Activated CD4-positive, CD25-positive, alpha-beta regulatory T cell treated with anti-CD3 and anti-CD28 coated beads, Interleukin-2, amount 50 U/mL, for 16 hours (primary cell): ENCODE measurements at regions not wholly inside any gene's neighbourhood (a gene's known extent, or its start where the extent isn't known, plus 50 kb on each side); places are given as distances from the start of the nearest gene placed in this dataset.

Source experiments
- DNase-seq: peaks from one replicate; pipeline ENCODE4 v3.0.0-alpha.2; 2020; ENCODE audit warnings: low read depth, low spot score

DNA sequence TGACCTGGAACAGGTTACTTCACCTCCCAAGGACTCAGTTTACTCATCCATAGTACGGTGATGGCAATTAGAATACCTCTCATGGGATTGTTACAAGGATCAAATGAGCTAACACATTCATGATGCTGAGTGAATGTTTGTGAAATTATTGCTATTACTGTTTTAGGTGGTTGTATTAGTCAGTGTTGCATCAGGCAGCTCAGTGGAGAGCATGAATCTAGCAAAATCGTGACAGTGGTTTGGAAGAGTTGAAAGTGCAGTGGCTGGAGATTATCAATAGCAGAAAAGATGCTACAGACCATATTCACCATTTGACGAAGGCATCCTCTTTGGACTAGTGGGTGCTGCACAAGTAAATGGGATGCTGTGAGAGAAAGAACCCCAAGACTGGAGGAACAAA lies 50.4 kb upstream of the CTNNBL1 start:
- no peak for DNase-seq

DNA sequence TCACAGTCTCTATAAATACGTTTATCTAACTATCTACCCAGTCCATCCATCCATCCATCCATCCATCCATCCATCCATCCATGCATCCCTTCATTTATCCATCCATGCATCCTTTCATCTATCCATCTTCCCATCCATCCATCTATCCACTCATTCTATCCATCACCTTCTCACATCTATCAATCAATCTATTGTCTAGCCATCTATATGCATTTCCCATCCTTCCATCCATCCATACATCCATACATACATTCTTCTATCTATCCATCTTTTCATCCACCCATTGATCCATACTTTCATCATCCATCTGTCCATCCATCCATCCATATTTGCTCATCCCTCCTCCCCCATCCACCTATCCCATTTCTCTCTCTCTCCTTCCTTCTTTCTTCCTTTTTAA lies 51.6 kb upstream of the CTNNBL1 start:
- no peak for DNase-seq

DNA sequence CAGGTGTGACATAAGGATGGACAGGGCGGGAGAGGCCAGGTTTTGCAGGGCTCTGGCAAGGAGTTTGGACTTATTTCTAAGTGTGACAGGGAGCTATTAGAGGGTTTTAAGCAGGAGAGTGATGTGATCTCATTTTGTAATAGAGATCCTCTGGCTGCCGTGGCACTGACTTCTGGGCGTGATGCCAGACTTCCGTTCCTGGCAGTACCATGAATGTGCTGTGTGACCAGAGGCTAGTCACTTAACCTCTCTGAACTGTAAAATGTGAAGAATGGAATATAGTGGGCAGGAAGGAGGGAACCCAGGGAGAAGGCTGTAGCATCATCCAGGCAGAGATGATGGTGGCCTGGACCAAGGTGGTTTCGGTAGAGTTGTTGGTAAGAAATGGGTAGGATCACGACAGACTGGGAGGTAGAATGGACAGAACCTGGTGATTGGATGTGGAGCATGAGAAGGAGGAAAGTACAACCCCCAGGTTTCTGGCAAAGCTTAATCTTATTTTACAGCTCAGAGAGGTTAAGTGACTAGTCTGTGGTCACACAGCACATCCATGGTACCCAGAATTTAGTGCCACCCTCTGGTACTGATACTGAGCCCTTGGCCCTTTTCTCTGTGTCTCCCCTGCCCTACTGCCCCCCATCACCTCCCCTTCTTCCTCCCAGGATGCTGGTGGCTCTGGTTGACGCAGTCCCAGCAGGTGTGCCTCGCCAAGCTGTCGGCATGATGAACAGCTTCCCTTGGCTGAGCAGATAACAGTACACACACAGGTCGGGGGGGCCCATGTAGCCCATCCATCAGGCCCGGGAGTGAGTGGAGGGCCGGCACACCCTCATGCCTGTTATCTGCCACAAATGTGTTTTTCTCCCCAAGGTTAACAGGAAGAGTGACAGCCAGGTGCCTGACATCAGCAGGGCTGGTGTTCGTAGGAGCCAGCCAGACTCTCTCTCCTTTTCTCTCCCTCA lies 52.9 kb upstream of the CTNNBL1 start:
- DNase-seq: no peak

DNA sequence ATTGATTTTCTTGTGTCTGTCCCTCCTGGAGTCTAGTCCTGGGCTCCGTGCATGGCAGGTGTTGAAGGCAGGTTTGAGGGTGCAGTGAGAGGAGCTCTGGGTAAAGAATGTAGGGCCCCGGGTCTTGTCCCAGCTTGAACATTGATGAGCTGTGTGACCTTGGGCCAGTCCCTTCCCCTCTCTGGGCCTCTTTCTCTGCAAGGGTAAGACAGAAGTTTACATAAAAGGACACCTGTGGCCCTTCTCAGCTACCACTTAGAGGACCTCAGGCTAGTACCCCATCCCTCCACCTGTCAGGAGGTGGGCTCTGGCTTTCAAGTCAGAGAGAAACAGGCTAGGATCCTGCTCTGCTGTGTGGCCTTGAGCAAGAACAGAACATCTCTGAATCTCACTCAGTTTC lies 55.3 kb upstream of the CTNNBL1 start:
- DNase-seq: no peak

DNA sequence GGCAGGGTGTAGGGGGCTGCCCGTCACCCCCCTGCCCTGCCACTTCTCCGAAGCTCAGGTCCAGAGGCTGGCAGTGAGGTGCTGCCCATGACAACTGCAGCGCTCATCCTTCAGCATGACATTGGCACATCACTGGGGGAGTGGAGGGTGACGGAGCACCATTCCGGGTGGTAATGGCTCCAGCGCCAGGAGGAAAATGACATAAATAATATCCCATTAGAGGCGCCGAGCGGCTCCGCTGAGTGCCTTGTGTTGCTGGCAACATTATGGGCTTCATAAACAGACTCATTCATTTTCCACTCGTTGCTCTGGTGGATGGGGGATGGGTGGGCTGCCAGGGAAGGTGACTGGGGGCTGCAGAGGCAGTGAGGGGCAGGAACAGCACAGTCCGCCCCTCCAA lies 56.9 kb upstream of the CTNNBL1 start:
- no peak for DNase-seq

DNA sequence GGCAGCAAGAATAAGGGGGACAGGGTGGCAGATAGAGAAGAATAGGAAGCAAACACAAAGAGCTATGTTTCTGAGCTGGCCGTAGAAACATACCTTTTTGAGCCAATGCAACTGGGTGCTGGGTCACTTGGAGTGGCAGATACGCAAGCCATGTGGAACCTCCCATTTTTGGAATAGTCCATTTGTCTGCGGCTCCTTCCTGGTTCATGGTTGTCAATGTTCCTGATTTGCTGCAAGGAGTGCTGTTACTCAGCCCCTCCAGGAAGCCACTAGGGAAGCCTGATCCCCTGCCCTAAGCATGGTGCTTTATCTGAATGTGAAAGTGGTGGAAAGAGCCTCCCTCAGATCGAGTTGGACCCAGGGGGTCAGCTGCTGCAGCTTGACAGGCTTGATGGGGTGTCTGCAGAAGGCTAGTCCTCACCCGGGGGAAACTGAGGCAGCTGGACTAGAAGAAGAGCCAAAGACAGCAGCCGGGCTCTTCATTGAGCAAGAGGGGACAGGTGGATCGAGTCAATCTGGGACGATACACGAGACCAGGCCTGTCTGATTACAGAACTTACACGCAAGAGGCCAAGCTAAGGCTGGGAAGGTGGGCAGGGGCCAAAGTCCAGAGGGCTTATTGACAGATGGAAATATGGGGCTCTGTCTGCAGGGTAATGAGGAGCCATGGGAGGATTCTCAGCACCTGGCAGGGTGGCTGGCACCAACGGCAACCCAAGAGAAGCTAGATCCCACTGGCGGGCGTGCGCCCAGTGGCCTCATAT lies 57.4 kb upstream of the CTNNBL1 start:
- no peak for DNase-seq

DNA sequence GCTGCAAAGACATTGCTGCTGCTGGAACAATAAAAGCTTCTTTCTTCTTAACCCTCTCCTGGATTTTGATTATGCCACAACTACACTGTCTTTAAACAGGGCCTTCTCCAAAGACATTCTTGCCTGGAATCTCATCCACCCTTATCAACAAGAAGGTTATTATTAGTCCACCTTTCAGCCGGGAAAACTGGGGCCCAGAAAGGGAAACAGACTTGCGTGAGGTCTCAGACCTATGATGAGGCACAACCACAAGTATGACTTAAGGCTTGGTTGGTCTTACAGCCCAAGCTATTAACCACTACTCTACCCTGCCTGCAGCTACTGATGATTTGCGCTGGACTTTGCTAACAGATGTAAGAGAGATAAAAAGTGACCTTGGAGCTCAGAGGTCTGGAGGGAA lies 62.8 kb upstream of the CTNNBL1 start:
- DNase-seq: no peak

DNA sequence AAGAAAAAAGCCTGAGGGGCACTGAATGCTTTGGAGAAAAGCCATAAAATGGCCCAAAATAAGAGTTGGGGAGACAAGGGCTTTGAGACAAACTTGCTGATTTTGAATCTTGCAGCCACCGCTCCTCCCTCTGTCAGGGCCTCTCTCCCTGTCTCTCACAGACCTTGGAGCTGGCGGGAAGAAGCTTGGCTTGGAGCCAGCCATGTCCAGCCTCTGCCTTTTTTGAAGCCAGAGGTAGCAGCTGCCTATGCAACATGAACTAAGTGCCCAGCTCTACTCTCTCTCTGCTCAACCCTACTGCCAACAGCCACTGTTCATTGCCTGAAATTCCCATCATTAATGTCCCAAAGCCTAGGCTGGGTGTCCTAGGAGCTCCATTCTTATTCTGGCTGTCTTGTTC lies 63.7 kb upstream of the CTNNBL1 start:
- no peak for DNase-seq

DNA sequence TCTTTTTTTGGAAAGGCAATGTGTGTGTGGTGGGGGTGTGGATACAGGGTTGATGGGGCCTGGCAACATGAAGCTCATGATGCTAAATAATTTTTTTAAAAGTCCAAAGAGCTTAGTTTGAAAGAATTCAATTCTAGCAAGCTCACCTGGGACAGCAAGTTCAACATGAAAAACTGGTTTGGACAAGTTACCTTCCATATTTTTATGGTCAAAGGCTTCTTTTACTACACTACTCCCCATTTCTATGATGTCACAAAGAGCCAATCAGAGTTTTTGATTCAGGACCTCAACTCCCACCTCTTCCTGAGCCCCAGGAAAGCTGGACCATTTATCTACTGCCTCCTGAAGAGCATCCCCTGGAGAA lies 66.1 kb upstream of the CTNNBL1 start:
- DNase-seq: no peak

DNA sequence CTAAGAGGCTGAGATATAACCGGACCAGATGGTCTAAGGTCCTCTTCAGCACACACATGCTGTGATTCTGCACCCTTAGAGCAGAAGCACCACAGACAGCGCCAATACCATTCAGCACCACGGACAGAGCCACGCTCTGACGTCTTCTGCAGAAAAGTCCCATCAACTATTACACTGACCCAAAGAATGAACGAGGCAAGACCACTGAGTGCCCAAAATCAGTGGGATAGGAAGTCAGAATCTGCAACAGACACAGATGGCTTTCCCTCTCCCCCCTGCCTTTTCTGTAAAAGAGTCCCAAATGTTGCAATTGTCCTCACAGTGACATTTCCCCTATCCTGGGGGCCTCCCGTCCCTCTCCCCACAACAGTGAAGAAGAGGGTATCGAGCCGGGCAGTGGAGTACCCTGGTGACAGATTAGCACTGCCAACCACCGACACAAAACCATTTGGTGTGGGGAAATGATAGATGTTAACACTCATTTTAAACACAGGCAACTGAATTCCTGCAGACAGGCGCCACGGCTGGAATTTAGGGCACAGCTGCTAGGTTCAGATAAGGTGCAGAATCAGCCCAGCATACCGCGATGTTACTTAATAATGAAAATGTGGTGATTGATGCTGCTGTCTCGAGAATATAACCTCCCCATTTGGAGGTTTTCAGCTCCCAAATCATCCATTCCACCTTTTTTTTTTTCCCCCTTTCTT lies 66.6 kb upstream of the CTNNBL1 start:
- DNase-seq: no peak

DNA sequence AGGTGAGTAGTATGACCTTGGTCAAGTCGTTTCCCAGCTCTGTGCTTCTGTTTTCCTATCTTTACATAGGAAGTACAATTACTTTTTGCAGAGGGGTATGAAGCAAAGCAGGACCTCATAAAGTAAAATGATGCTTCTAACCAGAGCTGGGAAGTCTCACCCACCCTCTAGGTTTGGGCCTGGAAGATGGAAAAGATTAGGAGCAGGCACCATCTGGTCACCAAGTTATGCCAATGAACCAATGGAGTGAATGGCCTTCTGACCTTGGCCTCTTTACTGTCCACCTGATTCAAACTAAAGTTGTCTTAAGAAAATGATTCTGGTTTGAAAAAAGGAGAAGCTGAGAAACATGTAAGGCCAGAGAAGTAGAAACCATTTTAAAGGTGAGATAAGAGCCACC lies 68.9 kb upstream of the CTNNBL1 start:
- no peak for DNase-seq

DNA sequence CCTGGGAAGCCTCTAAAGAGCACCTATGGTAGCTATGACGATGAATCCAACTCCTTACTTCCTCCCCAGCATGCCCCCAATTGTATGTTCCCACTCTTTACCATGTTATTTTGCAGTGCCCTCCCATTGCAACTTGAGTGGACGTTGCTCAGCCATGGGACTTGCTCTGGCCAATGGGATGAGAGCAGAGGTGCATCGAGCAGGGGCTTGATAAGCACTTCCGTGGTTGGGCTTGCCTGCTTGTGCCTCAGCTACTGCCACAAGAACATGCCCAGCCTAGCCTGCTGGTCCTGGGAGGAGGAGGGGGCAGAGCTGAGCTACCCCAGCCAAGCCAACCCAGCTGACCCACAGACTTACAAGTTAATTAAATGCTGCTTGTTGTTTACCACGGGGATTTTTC lies 71.1 kb upstream of the CTNNBL1 start:
- DNase-seq: no peak

DNA sequence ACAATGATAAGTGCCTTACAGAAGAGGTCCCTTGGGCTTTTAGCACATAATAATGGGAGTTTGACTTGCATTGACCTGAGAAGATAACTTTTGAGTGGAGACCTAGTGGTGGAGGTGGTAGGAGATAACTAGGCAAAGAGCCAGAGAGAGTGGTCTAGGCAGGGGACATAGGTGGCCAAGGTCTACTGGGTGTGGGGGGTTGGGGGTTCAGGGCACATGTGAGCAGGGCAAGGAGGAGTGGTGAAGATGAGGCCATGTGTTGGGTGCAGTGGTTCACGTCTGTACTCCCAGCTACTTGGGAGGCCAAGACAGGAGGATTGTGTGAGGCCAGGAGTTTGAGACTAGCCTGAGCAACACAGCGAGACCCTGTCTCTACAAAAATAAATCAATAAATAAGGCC lies 74.3 kb upstream of the CTNNBL1 start:
- no peak for DNase-seq

DNA sequence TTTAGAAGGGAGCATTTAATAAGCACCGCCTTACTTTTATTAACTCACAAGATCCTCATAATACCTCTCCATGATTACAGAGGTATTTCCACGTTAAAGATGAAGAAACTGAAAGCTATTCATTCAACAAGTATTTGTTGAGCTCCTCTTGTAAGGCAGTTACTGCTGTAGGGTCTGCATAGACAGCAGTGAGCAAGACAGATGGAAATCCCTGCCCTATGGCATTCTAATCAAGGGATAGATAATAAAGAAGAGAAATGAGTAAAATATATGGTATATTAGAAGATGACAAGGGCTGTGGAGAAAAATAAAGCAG lies 77.8 kb upstream of the CTNNBL1 start:
- no peak for DNase-seq

DNA sequence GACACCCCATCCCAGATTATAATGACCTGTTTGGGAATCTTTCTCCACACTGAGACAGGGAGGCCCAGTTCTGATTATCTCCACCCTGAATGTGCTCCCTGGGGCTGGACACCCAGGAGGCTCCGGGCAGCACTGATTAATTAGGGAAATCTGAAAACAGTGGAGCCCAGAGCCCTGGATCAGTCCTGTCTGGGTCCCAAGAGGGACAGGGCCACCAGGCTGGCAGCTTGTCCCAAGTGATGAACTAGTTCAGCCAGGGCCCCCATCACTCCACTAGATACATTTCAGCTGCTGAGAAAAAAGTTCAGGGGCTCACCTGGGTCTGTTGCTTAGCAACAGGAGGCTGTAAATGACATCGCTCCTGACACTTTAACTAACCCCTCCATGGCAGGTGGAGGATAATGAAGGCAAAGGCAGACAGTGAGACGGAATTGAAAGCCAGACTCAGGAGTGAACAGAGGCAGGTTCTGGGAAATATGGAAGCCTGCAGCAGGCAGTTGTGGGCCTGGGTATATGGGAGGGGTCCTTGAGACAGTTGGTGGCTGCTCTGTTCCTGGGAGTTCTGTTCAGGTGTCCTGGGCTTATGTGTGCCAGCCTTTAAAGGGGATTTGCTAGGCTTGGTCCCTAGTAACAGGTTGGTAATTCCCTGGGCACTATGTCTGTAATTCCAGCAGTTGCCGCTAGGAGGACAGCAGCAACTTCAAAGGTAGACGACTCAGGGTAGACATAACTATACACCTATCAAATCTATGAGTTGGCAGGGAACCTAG lies 78.3 kb upstream of the CTNNBL1 start:
- peak; percentile 34 for DNase-seq

DNA sequence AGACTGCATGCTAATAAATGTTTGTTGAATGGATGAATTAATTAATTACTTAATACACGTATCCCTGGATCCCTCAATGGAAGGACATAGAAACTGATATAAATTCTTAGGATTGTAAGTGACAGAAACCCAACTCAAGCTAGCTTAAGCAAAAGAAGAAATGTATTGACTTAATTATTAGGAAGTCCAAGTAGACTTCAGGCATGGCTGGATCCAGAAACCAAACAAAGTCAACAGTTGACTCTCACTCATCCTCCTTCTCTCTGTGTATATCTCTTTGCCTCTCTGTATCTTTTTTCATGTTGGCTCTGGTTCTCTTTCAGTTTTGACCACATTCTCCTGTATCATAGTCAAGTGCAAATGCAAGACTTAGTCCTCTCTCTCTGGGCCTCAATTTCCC lies 82.0 kb upstream of the CTNNBL1 start:
- DNase-seq: no peak

DNA sequence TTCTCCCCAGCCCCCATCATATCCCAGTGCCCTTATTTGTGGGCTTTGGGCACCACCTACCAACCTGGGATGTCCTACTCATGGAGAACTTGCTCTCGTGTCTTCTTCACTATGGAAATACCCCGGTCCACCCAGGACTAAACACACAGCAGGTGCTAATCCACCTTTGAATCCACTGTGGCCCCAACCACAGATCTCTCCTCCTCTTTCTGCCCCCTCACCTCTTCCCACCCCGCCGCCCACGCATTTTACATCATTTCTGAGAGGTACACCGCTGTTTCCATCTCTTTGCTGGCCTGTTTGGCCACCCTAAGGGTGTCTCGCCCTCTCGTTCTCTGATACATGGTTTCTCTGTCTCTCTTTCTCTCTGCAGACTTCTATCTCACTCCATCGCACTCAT lies 82.5 kb upstream of the CTNNBL1 start:
- DNase-seq: no peak

DNA sequence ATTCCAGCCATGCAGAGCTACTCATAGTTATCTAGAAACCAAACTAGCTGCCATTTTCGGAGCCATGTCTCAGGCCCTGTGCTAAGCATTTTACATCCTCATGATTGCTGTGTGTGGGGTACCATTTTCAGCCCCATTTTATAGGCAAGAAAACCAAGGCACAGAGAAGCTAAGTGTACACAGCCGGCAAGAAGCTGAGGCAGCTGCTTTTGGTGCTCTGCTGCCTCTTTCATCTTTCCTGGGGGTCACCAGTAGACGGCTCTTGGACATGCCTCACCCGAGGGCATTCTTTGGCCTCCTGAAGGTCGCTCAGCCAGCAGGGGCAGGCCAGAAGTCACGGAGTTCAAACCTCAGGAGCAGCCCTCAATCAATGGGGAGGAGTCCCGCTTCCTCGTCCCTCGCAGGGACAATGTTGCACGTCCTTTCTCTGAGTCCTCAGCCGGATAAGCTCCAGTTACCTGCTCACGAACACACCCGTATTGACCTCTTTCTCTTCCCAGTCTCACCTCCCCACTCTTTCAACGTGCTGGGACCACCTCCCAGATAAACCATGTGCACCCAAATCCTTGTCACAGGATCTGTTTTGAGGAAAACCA lies 82.6 kb upstream of the BLCAP start:
- DNase-seq: no peak

DNA sequence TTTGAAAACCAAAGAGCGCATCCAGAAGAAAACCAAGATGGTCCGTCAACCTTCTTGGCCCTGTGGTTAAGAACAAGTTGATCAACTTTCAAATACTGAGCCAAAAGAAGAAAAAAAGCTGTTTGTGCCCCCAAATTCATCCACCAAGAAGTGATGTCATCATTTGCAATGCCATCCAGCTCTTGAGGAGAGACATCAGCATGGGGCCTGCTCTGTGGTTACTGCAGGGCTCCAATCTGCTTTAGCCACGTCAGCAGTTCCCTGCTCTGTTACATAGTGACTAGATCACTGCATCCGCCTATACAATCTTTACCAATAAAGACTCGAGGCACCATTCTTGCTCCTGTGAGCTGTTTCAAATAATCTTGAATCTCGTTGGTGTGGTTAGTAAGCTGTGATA lies 75.0 kb upstream of the BLCAP start:
- no peak for DNase-seq

DNA sequence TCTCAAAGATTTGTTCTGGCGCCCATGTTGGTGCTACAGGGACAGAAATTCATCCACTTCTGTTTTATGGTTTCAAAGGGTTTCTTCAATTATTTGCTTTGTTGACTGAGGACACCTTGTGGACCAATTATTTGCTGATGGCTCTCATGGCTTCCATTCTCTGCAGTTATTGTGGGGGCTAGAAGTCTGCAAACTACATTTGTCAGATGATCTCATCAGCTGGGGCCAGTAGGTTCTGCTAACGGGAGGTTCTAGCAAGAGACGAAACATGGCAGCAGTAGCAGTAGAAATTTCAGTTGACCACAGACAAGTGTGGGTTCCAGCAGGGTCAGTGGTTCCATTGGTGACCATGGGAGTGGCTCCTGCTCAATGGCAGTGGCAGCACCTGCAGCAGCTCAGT lies 72.8 kb upstream of the BLCAP start:
- no peak for DNase-seq

DNA sequence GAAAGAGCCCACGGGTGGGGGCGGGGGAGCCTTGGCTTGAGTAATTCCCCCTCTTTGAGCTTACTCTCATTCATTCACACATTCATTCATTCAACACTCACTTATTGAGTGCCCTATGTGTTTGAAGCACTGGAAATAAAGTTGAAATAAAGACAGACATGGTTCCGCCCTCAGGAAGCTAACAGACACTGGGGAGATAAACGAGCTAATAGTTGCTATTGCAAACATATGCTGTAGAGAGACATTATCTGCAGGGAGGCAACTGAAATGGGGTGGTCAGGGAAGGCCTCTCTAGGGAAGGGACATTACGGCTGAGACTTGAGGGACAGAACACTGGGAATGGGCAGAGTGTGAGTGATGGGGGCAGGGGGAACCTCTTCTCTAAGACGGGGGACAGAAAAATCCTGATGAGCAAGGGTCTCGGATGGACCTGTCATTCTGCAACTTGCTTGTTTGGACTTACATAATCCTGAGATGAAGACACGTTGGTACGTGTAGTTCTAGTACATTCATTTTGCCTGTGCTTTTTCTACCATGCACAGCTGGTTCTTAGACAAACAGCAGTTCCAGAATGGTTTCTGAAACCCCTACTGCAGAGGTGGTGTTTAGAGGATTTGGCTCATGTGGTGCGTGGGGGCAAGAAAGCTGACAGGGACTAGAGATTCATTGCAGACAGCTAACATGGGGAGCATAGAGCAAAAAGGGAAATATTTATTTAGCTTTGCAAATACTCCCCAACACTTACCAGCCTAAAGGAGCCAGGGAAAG lies 71.1 kb upstream of the BLCAP start:
- DNase-seq: no peak
